ENCODE measurements at regions not wholly inside any gene's neighbourhood (a gene's known extent, or its start where the extent isn't known, plus 50 kb on each side); places are given as distances from the start of the nearest gene placed in this dataset.

DNA sequence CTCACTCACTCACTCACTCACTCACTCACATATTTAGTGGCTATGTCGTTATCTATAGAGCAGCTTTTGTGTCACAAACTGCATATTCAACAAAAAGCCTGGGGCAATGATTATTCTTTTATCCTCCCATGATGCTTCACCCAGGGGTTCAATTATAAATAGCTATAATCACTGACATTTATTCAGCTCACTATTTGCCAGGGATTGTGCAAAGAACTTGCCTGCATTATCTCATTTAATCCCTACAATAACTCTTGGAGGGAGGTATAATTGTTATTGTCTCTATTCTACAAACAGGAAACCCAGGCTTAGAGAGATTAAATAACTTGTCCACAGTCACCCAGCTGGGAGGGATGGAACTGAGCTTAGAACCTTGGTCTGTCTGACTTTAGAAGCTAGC lies 298.0 kb upstream of the MSX2 start:
- Histone ChIP-seq H3K27me3 (replicated peaks; ENCODE audit: control insufficient read depth, insufficient read depth, low read length) (no peaks in the 10 kb centered on the region; the same call in 1 of the 2 replicates), H3K4me3 (replicated peaks; ENCODE audit: low read depth, low read length) (no peak overlapping the region), H3K36me3 (ENCODE audit: control insufficient read depth, insufficient read depth, low read length) (no peaks in the 10 kb centered on the region)
- TF ChIP-seq, protein P1, sequence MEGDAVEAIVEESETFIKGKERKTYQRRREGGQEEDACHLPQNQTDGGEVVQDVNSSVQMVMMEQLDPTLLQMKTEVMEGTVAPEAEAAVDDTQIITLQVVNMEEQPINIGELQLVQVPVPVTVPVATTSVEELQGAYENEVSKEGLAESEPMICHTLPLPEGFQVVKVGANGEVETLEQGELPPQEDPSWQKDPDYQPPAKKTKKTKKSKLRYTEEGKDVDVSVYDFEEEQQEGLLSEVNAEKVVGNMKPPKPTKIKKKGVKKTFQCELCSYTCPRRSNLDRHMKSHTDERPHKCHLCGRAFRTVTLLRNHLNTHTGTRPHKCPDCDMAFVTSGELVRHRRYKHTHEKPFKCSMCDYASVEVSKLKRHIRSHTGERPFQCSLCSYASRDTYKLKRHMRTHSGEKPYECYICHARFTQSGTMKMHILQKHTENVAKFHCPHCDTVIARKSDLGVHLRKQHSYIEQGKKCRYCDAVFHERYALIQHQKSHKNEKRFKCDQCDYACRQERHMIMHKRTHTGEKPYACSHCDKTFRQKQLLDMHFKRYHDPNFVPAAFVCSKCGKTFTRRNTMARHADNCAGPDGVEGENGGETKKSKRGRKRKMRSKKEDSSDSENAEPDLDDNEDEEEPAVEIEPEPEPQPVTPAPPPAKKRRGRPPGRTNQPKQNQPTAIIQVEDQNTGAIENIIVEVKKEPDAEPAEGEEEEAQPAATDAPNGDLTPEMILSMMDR (IDR thresholded peaks at IDR 0.05; ENCODE audit: insufficient read depth, low read length, poor library complexity, severe bottlenecking) = no peak
- no peak for DNase-seq (ENCODE audit: extremely low read depth, insufficient read length)

DNA sequence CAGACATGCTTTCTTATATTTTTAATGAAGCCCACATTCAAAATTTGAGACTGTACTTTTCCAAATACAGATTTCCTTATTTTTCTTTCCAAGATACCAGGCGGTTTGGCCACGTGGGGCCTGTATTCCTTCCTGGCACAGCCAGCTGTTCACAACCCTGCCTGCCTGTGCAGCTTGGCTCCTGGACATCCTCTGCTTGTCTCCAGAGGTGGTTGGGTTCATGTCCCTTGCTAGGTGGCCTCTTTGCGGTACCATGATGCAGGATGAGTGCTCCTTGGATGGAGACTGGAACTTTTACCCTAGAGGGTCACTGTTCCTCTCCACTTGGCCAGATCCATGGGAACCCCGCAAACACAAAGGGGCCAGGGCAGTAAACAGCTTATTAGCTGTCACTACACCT lies 297.5 kb upstream of the MSX2 start:
- Histone ChIP-seq H3K27me3 (replicated peaks; ENCODE audit: control insufficient read depth, insufficient read depth, low read length) (no peaks in the 10 kb centered on the region; the same call in 1 of the 2 replicates), H3K4me3 (replicated peaks; ENCODE audit: low read depth, low read length) (no peak overlapping the region), H3K36me3 (ENCODE audit: control insufficient read depth, insufficient read depth, low read length) (no peaks in the 10 kb centered on the region)
- TF ChIP-seq, protein P1 (IDR thresholded peaks at IDR 0.05; ENCODE audit: insufficient read depth, low read length, poor library complexity, severe bottlenecking) = no peak
- DNase-seq (ENCODE audit: extremely low read depth, insufficient read length) = no peak

GRCh38 chr5:174427304-174427703 lies 297.1 kb upstream of the MSX2 start:
- peaks cover 2% of the 10 kb centered on the region for H3K27me3 ChIP-seq (replicated peaks; ENCODE audit: control insufficient read depth, insufficient read depth, low read length)
- H3K4me3 ChIP-seq (replicated peaks; ENCODE audit: low read depth, low read length) = no peak overlapping the region
- TF ChIP-seq, protein P1 (IDR thresholded peaks at IDR 0.05; ENCODE audit: insufficient read depth, low read length, poor library complexity, severe bottlenecking) = no peak
- no peaks in the 10 kb centered on the region for H3K36me3 ChIP-seq (ENCODE audit: control insufficient read depth, insufficient read depth, low read length)
- no peak for DNase-seq (ENCODE audit: extremely low read depth, insufficient read length)

DNA sequence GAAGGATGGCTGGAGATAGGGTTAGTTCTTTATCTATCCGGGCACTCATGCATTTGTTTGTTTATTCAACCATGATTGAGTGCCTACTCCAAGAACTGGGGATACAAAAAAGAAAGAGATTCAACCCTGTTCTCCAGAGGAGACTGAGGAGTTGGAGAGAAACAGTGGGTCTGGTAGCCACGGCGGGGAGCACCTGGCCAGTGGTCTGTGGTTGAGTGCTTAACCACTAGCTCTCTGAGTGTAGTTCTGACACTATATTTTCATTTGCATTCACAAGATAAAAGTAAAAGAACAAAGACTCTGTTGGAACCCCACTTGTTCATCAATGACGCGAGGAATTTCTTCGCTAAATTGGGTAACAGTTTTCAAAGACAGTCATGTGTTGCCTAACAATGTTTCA lies 295.5 kb upstream of the MSX2 start:
- H3K27me3 ChIP-seq (replicated peaks; ENCODE audit: control insufficient read depth, insufficient read depth, low read length) = peaks cover 2% of the 10 kb centered on the region
- H3K4me3 ChIP-seq (replicated peaks; ENCODE audit: low read depth, low read length) = no peak overlapping the region
- H3K36me3 ChIP-seq (ENCODE audit: control insufficient read depth, insufficient read depth, low read length) = no peaks in the 10 kb centered on the region
- DNase-seq (ENCODE audit: extremely low read depth, insufficient read length) = no peak
- TF ChIP-seq, protein P1 (IDR thresholded peaks at IDR 0.05; ENCODE audit: insufficient read depth, low read length, poor library complexity, severe bottlenecking) = no peak

DNA sequence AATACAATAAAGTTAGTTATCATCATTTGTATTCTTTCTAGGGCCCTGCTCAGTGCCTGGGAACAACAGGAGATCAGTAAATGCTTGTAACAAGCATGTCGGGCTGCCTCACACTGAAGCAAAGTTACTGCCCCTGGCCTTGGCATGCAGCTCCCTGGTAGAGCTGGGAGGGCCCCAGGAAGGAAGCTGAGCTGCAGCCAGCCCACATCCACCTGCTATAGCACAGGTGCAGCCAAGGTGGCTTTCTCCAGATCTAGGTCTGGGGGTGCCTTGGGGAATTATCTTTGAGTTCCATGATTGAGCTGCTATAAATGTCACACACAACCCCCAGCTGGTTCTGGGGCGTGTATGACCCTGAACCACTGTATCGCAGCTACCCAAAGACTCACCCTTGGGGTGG lies 293.4 kb upstream of the MSX2 start:
- TF ChIP-seq, protein P1 (IDR thresholded peaks at IDR 0.05; ENCODE audit: insufficient read depth, low read length, poor library complexity, severe bottlenecking) = no peak
- no peak for DNase-seq (ENCODE audit: extremely low read depth, insufficient read length)
- Histone ChIP-seq H3K27me3 (replicated peaks; ENCODE audit: control insufficient read depth, insufficient read depth, low read length) (peaks cover 2% of the 10 kb centered on the region), H3K36me3 (ENCODE audit: control insufficient read depth, insufficient read depth, low read length) (no peaks in the 10 kb centered on the region), H3K4me3 (replicated peaks; ENCODE audit: low read depth, low read length) (no peak overlapping the region)

DNA sequence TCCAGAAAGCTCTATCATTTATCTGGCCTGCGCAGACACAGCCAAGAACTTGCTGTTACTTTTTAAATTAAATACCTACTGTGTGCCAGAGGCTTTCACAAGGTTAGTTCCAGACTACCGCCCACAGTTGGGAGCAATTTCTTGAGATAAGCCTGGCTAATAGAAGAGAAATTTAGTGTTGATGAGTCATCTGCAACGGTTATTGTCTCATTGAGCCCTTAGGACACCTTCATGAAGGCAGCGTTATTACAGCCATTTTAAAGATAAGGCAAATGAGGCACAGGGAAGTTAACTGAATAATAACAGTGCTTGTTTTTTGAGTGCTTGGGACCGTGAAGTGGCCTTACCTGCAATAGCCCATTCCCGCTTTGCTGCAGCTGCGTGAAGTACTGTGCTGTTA lies 292.9 kb upstream of the MSX2 start:
- DNase-seq (ENCODE audit: extremely low read depth, insufficient read length) = no peak
- Histone ChIP-seq H3K36me3 (ENCODE audit: control insufficient read depth, insufficient read depth, low read length) (no peaks in the 10 kb centered on the region), H3K27me3 (replicated peaks; ENCODE audit: control insufficient read depth, insufficient read depth, low read length) (peaks cover 2% of the 10 kb centered on the region), H3K4me3 (replicated peaks; ENCODE audit: low read depth, low read length) (no peak overlapping the region)
- TF ChIP-seq, protein P1 (IDR thresholded peaks at IDR 0.05; ENCODE audit: insufficient read depth, low read length, poor library complexity, severe bottlenecking) = no peak

Measured in GM06990 (cell line).